GM19238 (cell line): ENCODE measurements at regions not wholly inside any gene's neighbourhood (a gene's known extent, or its start where the extent isn't known, plus 50 kb on each side); places are given as distances from the start of the nearest gene placed in this dataset.
"Not testable (repeated sequence)": the region's sequence is repeated elsewhere in the genome, so short reads cannot be mapped to it uniquely, and the experiment has no call there.

Experiments used
- DNase-seq: peaks from one replicate; pipeline ENCODE4 v3.0.0; 2011; ENCODE audit warnings: low spot score; ENCODE audit not compliant: insufficient read length

GRCh38 chr13:110809871-110810486 is 96.5 kb downstream of the ING1 start:
- DNase-seq = no peak

GRCh38 chr13:110811008-110811720 is 97.7 kb downstream of the ING1 start:
- DNase-seq = no peak

GRCh38 chr13:110811771-110812120 is 98.2 kb downstream of the ING1 start:
- DNase-seq = no peak

GRCh38 chr13:110812121-110812868 is 98.8 kb downstream of the ING1 start:
- no peak for DNase-seq

GRCh38 chr13:110812869-110813645 is 99.6 kb downstream of the ING1 start:
- DNase-seq = no peak

GRCh38 chr13:110813646-110814624 is 100.4 kb downstream of the ING1 start:
- DNase-seq = no peak

- no peak for DNase-seq
These were observed 99.2 kb downstream of the ANKRD10 start for GRCh38 chr13:110815471-110816204.

- DNase-seq = no peak
These were observed 98.4 kb downstream of the ANKRD10 start for GRCh38 chr13:110816500-110816899.

- DNase-seq = no peak
These were observed 97.7 kb downstream of the ANKRD10 start for GRCh38 chr13:110817143-110817542.

- DNase-seq = no peak
These were observed 96.1 kb downstream of the ANKRD10 start for GRCh38 chr13:110818747-110819146.

- peak; percentile 84 for DNase-seq
These were observed 95.5 kb downstream of the ANKRD10 start for GRCh38 chr13:110819203-110820014.

GRCh38 chr13:110820322-110820721 is 94.5 kb downstream of the ANKRD10 start:
- no peak for DNase-seq

- not testable (repeated sequence) for DNase-seq
These were observed 92.8 kb downstream of the ANKRD10 start for GRCh38 chr13:110821837-110822668.

- DNase-seq = no peak
These were observed 92.3 kb downstream of the ANKRD10 start for GRCh38 chr13:110822669-110822945.

- no peak for DNase-seq
These were observed 90.1 kb downstream of the ANKRD10 start for GRCh38 chr13:110824702-110825300.

- no peak for DNase-seq
These were observed 89.4 kb downstream of the ANKRD10 start for GRCh38 chr13:110825516-110825915.

GRCh38 chr13:110826101-110826500 is 88.8 kb downstream of the ANKRD10 start:
- no peak for DNase-seq
